ENCODE measurements at regions not wholly inside any gene's neighbourhood (a gene's known extent, or its start where the extent isn't known, plus 50 kb on each side); places are given as distances from the start of the nearest gene placed in this dataset.

- no peak for TF ChIP-seq CTCF (IDR thresholded peaks at IDR 0.05)
- no peak for TF ChIP-seq POLR2A (IDR thresholded peaks at IDR 0.05)
These were observed 593.2 kb upstream of the ZNF804A start for GRCh38 chr2:184004948-184005672.

Data from thyroid gland (tissue), 4 donors.